HPDE6-E6E7 (cell line): ENCODE measurements at regions not wholly inside any gene's neighbourhood (a gene's known extent, or its start where the extent isn't known, plus 50 kb on each side); places are given as distances from the start of the nearest gene placed in this dataset.

Source experiments
- DNase-seq: peaks from one replicate; pipeline ENCODE4 v3.0.0; 2011; ENCODE audit warnings: missing footprints; ENCODE audit errors: extremely low spot score

- no peak for DNase-seq
Observed at GRCh38 chr14:26993556-26993955, 395.7 kb upstream of the NOVA1 start.

GRCh38 chr14:26995301-26995700 lies 397.5 kb upstream of the NOVA1 start:
- no peak for DNase-seq

- no peak for DNase-seq
Observed at GRCh38 chr14:26996246-26996645, 398.4 kb upstream of the NOVA1 start.

GRCh38 chr14:27002179-27002578 lies 404.3 kb upstream of the NOVA1 start:
- DNase-seq: peak; percentile 16

- no peak for DNase-seq
Observed at GRCh38 chr14:27006570-27006969, 408.7 kb upstream of the NOVA1 start.

- no peak for DNase-seq
Observed at GRCh38 chr14:27008187-27008586, 410.4 kb upstream of the NOVA1 start.

GRCh38 chr14:27012641-27013040 lies 414.8 kb upstream of the NOVA1 start:
- DNase-seq: no peak

GRCh38 chr14:27013678-27014077 lies 415.8 kb upstream of the NOVA1 start:
- no peak for DNase-seq

- DNase-seq: no peak
Observed at GRCh38 chr14:27015065-27015464, 417.2 kb upstream of the NOVA1 start.

GRCh38 chr14:27025648-27026047 lies 427.8 kb upstream of the NOVA1 start:
- DNase-seq: no peak

GRCh38 chr14:27026097-27026496 lies 428.3 kb upstream of the NOVA1 start:
- DNase-seq: no peak

GRCh38 chr14:27040552-27040951 lies 442.7 kb upstream of the NOVA1 start:
- DNase-seq: peak; percentile 1

- DNase-seq: no peak
Observed at GRCh38 chr14:27049701-27050100, 451.9 kb upstream of the NOVA1 start.

- DNase-seq: no peak
Observed at GRCh38 chr14:27050208-27050607, 452.4 kb upstream of the NOVA1 start.

GRCh38 chr14:27056586-27056985 lies 458.8 kb upstream of the NOVA1 start:
- DNase-seq: no peak

- DNase-seq: no peak
Observed at GRCh38 chr14:27061299-27061698, 463.5 kb upstream of the NOVA1 start.

- DNase-seq: no peak
Observed at GRCh38 chr14:27063959-27064358, 466.1 kb upstream of the NOVA1 start.

- no peak for DNase-seq
Observed at GRCh38 chr14:27065886-27066285, 468.1 kb upstream of the NOVA1 start.

- DNase-seq: no peak
Observed at GRCh38 chr14:27067961-27068360, 470.1 kb upstream of the NOVA1 start.

- no peak for DNase-seq
Observed at GRCh38 chr14:27072589-27072988, 474.8 kb upstream of the NOVA1 start.

- DNase-seq: no peak
Observed at GRCh38 chr14:27075503-27075902, 477.7 kb upstream of the NOVA1 start.

- DNase-seq: no peak
Observed at GRCh38 chr14:27077214-27077613, 479.4 kb upstream of the NOVA1 start.

- no peak for DNase-seq
Observed at GRCh38 chr14:27077710-27078109, 479.9 kb upstream of the NOVA1 start.

GRCh38 chr14:27078191-27078590 lies 480.4 kb upstream of the NOVA1 start:
- no peak for DNase-seq

- no peak for DNase-seq
Observed at GRCh38 chr14:27079716-27080115, 481.9 kb upstream of the NOVA1 start.
